SH-SY5Y (cell line): ENCODE measurements at regions not wholly inside any gene's neighbourhood (a gene's known extent, or its start where the extent isn't known, plus 50 kb on each side); places are given as distances from the start of the nearest gene placed in this dataset.

Experiments
- GATA2 ChIP-seq: IDR thresholded peaks from 2 replicates; pipeline ENCODE4 v1.6.1; 2011; ENCODE audit warnings: mild to moderate bottlenecking, low read depth, low read length
- GATA3 ChIP-seq: IDR thresholded peaks from 2 replicates; pipeline ENCODE4 v1.6.1; 2011; ENCODE audit warnings: low read depth, mild to moderate bottlenecking, low read length, moderate library complexity

- TF ChIP-seq GATA2 (no peak), GATA3 (no peak)
These were observed 550.2 kb upstream of the SLC39A10 start for GRCh38 chr2:195106681-195107380.
